Adipocyte (in vitro differentiated cells): ENCODE measurements at regions not wholly inside any gene's neighbourhood (a gene's known extent, or its start where the extent isn't known, plus 50 kb on each side); places are given as distances from the start of the nearest gene placed in this dataset.

Experiments
- DNase-seq: peaks from one replicate; pipeline ENCODE4 v3.0.0-alpha.2; 2015; ENCODE audit warnings: low read depth
- H3K27me3 ChIP-seq: replicated peaks from 2 replicates; pipeline ENCODE4 v1.7.0; 2013; ENCODE audit warnings: mild to moderate bottlenecking, low read length, moderate library complexity; ENCODE audit not compliant: control insufficient read depth, insufficient read depth
- H3K36me3 ChIP-seq: 2 replicates; pipeline ENCODE4 v1.7.0; 2013; ENCODE audit warnings: low read length, mild to moderate bottlenecking, moderate library complexity; ENCODE audit not compliant: control insufficient read depth, insufficient read depth, severe bottlenecking
- H3K4me1 ChIP-seq: 2 replicates; pipeline ENCODE4 v1.7.0; 2013; ENCODE audit warnings: mild to moderate bottlenecking, low read length, moderate library complexity; ENCODE audit not compliant: control insufficient read depth, insufficient read depth
- H3K4me3 ChIP-seq: 2 replicates; pipeline ENCODE4 v1.7.0; 2013; ENCODE audit warnings: mild to moderate bottlenecking, low read length, moderate library complexity
- H3K9ac ChIP-seq: 2 replicates; pipeline ENCODE4 v1.7.0; 2013; ENCODE audit warnings: mild to moderate bottlenecking, low read length, moderate library complexity
- H3K9me3 ChIP-seq: 2 replicates; pipeline ENCODE4 v1.7.0; 2013; ENCODE audit warnings: mild to moderate bottlenecking, low read length, moderate library complexity; ENCODE audit not compliant: control insufficient read depth

GRCh38 chr4:91935217-91935616 is 368.5 kb upstream of the GRID2 start:
- no peaks in the 10 kb centered on the region for H3K9me3 ChIP-seq
- no peaks in the 10 kb centered on the region for H3K4me1 ChIP-seq
- H3K36me3 ChIP-seq = no peaks in the 10 kb centered on the region
- no peak for DNase-seq
- no peak overlapping the region for H3K9ac ChIP-seq
- no peak overlapping the region for H3K4me3 ChIP-seq
- no peaks in the 10 kb centered on the region for H3K27me3 ChIP-seq

GRCh38 chr4:91936311-91936710 is 367.5 kb upstream of the GRID2 start:
- no peaks in the 10 kb centered on the region for H3K4me1 ChIP-seq
- H3K27me3 ChIP-seq = no peaks in the 10 kb centered on the region
- H3K36me3 ChIP-seq = no peaks in the 10 kb centered on the region
- no peak overlapping the region for H3K9ac ChIP-seq
- no peak overlapping the region for H3K4me3 ChIP-seq
- DNase-seq = peak; percentile 68
- H3K9me3 ChIP-seq = no peaks in the 10 kb centered on the region

GRCh38 chr4:91957963-91958362 is 345.8 kb upstream of the GRID2 start:
- Histone ChIP-seq H3K36me3 (no peaks in the 10 kb centered on the region), H3K4me1 (peaks cover under 1% of the 10 kb centered on the region), H3K9ac (no peak overlapping the region), H3K9me3 (peaks cover 6% of the 10 kb centered on the region), H3K4me3 (no peak overlapping the region), H3K27me3 (no peaks in the 10 kb centered on the region)
- no peak for DNase-seq

GRCh38 chr4:91958596-91958995 is 345.2 kb upstream of the GRID2 start:
- DNase-seq = peak; percentile 57
- Histone ChIP-seq H3K9ac (no peak overlapping the region), H3K4me1 (peaks cover 7% of the 10 kb centered on the region), H3K4me3 (no peak overlapping the region), H3K27me3 (no peaks in the 10 kb centered on the region), H3K9me3 (peaks cover 6% of the 10 kb centered on the region), H3K36me3 (no peaks in the 10 kb centered on the region)

- H3K4me1 ChIP-seq = peaks cover 7% of the 10 kb centered on the region
- no peak overlapping the region for H3K4me3 ChIP-seq
- DNase-seq = peak; percentile 44
- no peak overlapping the region for H3K9ac ChIP-seq
- H3K9me3 ChIP-seq = no peaks in the 10 kb centered on the region
- no peaks in the 10 kb centered on the region for H3K36me3 ChIP-seq
- no peaks in the 10 kb centered on the region for H3K27me3 ChIP-seq
Observed at GRCh38 chr4:91961504-91961903, 342.3 kb upstream of the GRID2 start.

- Histone ChIP-seq H3K36me3 (no peaks in the 10 kb centered on the region), H3K4me1 (peaks cover 7% of the 10 kb centered on the region), H3K9me3 (no peaks in the 10 kb centered on the region), H3K4me3 (peak overlapping the region; percentile 25), H3K9ac (no peak overlapping the region), H3K27me3 (no peaks in the 10 kb centered on the region)
- DNase-seq = peak; percentile 62
Observed at GRCh38 chr4:91963486-91963885, 340.3 kb upstream of the GRID2 start.

- Histone ChIP-seq H3K9me3 (no peaks in the 10 kb centered on the region), H3K36me3 (no peaks in the 10 kb centered on the region), H3K9ac (no peak overlapping the region), H3K4me3 (no peak overlapping the region), H3K27me3 (no peaks in the 10 kb centered on the region), H3K4me1 (peaks cover 7% of the 10 kb centered on the region)
- no peak for DNase-seq
Observed at GRCh38 chr4:91965166-91965565, 338.6 kb upstream of the GRID2 start.

- no peaks in the 10 kb centered on the region for H3K4me1 ChIP-seq
- H3K4me3 ChIP-seq = no peak overlapping the region
- no peaks in the 10 kb centered on the region for H3K36me3 ChIP-seq
- no peak for DNase-seq
- H3K9me3 ChIP-seq = peaks cover 12% of the 10 kb centered on the region
- no peaks in the 10 kb centered on the region for H3K27me3 ChIP-seq
- no peak overlapping the region for H3K9ac ChIP-seq
Observed at GRCh38 chr4:91973479-91974153, 330.1 kb upstream of the GRID2 start.

GRCh38 chr4:91984466-91984865 is 319.3 kb upstream of the GRID2 start:
- Histone ChIP-seq H3K4me3 (no peak overlapping the region), H3K4me1 (no peaks in the 10 kb centered on the region), H3K9ac (no peak overlapping the region), H3K9me3 (no peaks in the 10 kb centered on the region), H3K36me3 (no peaks in the 10 kb centered on the region), H3K27me3 (no peaks in the 10 kb centered on the region)
- no peak for DNase-seq

GRCh38 chr4:91989914-91990313 is 313.9 kb upstream of the GRID2 start:
- no peak for DNase-seq
- H3K36me3 ChIP-seq = no peaks in the 10 kb centered on the region
- H3K9ac ChIP-seq = no peak overlapping the region
- no peak overlapping the region for H3K4me3 ChIP-seq
- no peaks in the 10 kb centered on the region for H3K4me1 ChIP-seq
- H3K9me3 ChIP-seq = no peaks in the 10 kb centered on the region
- H3K27me3 ChIP-seq = no peaks in the 10 kb centered on the region

GRCh38 chr4:91990726-91991125 is 313.0 kb upstream of the GRID2 start:
- Histone ChIP-seq H3K36me3 (no peaks in the 10 kb centered on the region), H3K9me3 (no peaks in the 10 kb centered on the region), H3K9ac (no peak overlapping the region), H3K4me3 (no peak overlapping the region), H3K27me3 (no peaks in the 10 kb centered on the region), H3K4me1 (no peaks in the 10 kb centered on the region)
- no peak for DNase-seq

GRCh38 chr4:91997045-91997444 is 306.7 kb upstream of the GRID2 start:
- Histone ChIP-seq H3K4me1 (no peaks in the 10 kb centered on the region), H3K36me3 (no peaks in the 10 kb centered on the region), H3K9me3 (no peaks in the 10 kb centered on the region), H3K4me3 (no peak overlapping the region), H3K27me3 (no peaks in the 10 kb centered on the region), H3K9ac (no peak overlapping the region)
- no peak for DNase-seq
